Keratinocyte (primary cell): ENCODE measurements at regions not wholly inside any gene's neighbourhood (a gene's known extent, or its start where the extent isn't known, plus 50 kb on each side); places are given as distances from the start of the nearest gene placed in this dataset.

Experiments used
- DNase-seq: peaks from one replicate; pipeline ENCODE4 v3.0.0-alpha.2; 2011; ENCODE audit warnings: low read depth, missing footprints, low spot score
- FAIRE-seq: peaks from 2 replicates; lab custom pipeline; 2011; peaks lifted over from hg19 to GRCh38; lab: Jason Lieb, UNC
- H2AFZ ChIP-seq: 2 replicates; pipeline ENCODE4 v1.6.0; 2012; ENCODE audit warnings: low read length, control low read depth, inconsistent platforms; ENCODE audit not compliant: control insufficient read depth
- H3K27ac ChIP-seq: 2 replicates; pipeline ENCODE4 v1.5.1; 2011; ENCODE audit warnings: low read length; ENCODE audit not compliant: control insufficient read depth, insufficient read depth
- H3K27me3 ChIP-seq: 3 replicates; pipeline ENCODE4 v1.6.0; 2011; ENCODE audit warnings: low read length; ENCODE audit not compliant: control insufficient read depth, insufficient read depth; ENCODE audit errors: extremely low read depth
- H3K36me3 ChIP-seq, 2 experiments: 2 replicates in 1 of 2; 3 replicates in 1 of 2; pipeline ENCODE4 v1.5.1; 2011; ENCODE audit warnings: low read length in 2 of 2, mild to moderate bottlenecking in 1 of 2; ENCODE audit not compliant: control insufficient read depth in 2 of 2, insufficient read depth in 2 of 2; ENCODE audit errors: extremely low read depth in 1 of 2
- H3K4me1 ChIP-seq: 3 replicates; pipeline ENCODE4 v1.5.1; 2011; ENCODE audit warnings: low read length; ENCODE audit not compliant: control insufficient read depth, insufficient read depth; ENCODE audit errors: extremely low read depth
- H3K4me2 ChIP-seq: 3 replicates; pipeline ENCODE4 v1.6.0; 2011; ENCODE audit warnings: low read depth, low read length; ENCODE audit not compliant: control insufficient read depth, insufficient read depth; ENCODE audit errors: extremely low read depth
- H3K4me3 ChIP-seq, 3 experiments: fragments of 200-600 bp in 1 of 3; sonication (generic) in 1 of 3; 2 replicates in 2 of 3; 3 replicates in 1 of 3; pipeline ENCODE4 v1.5.1; 2011 to 2016; ENCODE audit warnings: low read length in 3 of 3, mild to moderate bottlenecking in 3 of 3, control low read depth in 2 of 3, inconsistent platforms in 1 of 3, low read depth in 1 of 3, mixed read lengths in 1 of 3, mixed run types in 1 of 3, moderate library complexity in 1 of 3; ENCODE audit not compliant: control insufficient read depth in 2 of 3, insufficient read depth in 2 of 3; ENCODE audit errors: extremely low read depth in 1 of 3
- H3K79me2 ChIP-seq: 2 replicates; pipeline ENCODE4 v1.6.0; 2012; ENCODE audit warnings: low read length; ENCODE audit not compliant: control insufficient read depth, insufficient read depth
- H3K9ac ChIP-seq: 3 replicates; pipeline ENCODE4 v1.6.0; 2011; ENCODE audit warnings: low read length; ENCODE audit not compliant: control insufficient read depth, insufficient read depth; ENCODE audit errors: extremely low read depth
- H3K9me1 ChIP-seq: 3 replicates; pipeline ENCODE4 v1.6.0; 2011; ENCODE audit warnings: low read length; ENCODE audit not compliant: control insufficient read depth, insufficient read depth; ENCODE audit errors: extremely low read depth
- H3K9me3 ChIP-seq: 2 replicates; pipeline ENCODE4 v1.5.1; 2012; ENCODE audit warnings: low read depth, low read length; ENCODE audit not compliant: control insufficient read depth
- H4K20me1 ChIP-seq: 3 replicates; pipeline ENCODE4 v1.6.0; 2011; ENCODE audit warnings: low read length; ENCODE audit not compliant: control insufficient read depth, insufficient read depth; ENCODE audit errors: extremely low read depth
- EZH2 ChIP-seq: IDR thresholded peaks from one replicate; pipeline ENCODE4 v1.6.1; 2012; ENCODE audit warnings: inconsistent platforms, mild to moderate bottlenecking, low read length, moderate library complexity
- dilution Hi-C: fragments of 300-500 bp; cut with MboI; formaldehyde crosslinking; loops from one replicate; pipeline ENCODE4 v1.7.0; 2020; ENCODE audit warnings: low sequenced_read_pairs; ENCODE audit not compliant: extremely low pct_ligation_motif_present
- TF ChIP-seq, protein P1 (sequence below), 3 experiments: IDR thresholded peaks in 1 of 3; conservative IDR thresholded peaks in 1 of 3; optimal IDR thresholded peaks in 1 of 3; 2 replicates in 2 of 3; 3 replicates in 1 of 3; pipeline versions ENCODE3 to v1.5.1; 2011; ENCODE audit warnings: low read length in 3 of 3, mild to moderate bottlenecking in 3 of 3, moderate library complexity in 2 of 3, control low read depth in 1 of 3, inconsistent platforms in 1 of 3; ENCODE audit not compliant: insufficient read depth in 2 of 3; ENCODE audit errors: extremely low read depth in 1 of 3

DNA sequence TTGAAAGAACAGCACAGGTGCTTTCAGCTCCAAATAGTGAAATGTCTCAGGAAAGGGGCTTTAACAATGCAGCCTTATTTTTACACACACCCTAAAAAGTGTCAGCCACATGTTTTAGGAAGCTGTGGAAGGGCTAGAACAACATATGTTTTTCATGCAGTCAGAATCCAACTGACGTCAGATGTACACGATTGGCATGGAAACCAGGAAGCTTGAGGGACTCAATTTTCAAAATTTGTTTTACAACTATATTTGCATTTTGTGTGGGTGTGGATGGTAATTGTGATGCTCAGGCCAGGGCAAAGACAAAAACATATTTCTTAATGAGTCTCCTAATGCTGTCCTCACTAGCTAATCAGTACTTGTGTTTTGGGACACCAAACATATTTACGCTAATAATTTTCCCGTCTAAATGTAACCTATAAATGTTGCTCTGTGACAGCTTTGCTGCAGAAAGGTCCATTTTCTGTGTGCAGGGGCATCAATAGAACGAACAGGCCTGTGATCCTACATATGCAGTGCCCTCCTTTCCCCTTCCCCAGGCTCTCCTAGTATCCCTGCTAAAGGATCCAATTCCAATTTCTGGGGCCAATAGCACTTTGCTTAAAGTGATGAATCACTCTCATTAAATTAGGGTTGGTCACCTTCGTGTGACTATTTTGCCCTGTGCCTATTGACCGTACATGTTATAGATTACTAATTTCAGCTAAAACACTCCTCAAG lies 434.0 kb upstream of the CDH5 start:
- Histone ChIP-seq H3K4me1 (no peaks in the 10 kb centered on the region), H2AFZ (no peak overlapping the region), H3K9ac (no peak overlapping the region), H3K4me3 (no peak overlapping the region), H3K27ac (no peak overlapping the region), H3K36me3 (no peaks in the 10 kb centered on the region), H3K9me1 (no peaks in the 10 kb centered on the region), H3K79me2 (no peaks in the 10 kb centered on the region), H3K9me3 (no peaks in the 10 kb centered on the region), H3K27me3 (no peaks in the 10 kb centered on the region), H4K20me1 (no peaks in the 10 kb centered on the region), H3K4me2 (no peak overlapping the region)
- no peak for DNase-seq
- TF ChIP-seq EZH2: no peak
- TF ChIP-seq, protein P1, sequence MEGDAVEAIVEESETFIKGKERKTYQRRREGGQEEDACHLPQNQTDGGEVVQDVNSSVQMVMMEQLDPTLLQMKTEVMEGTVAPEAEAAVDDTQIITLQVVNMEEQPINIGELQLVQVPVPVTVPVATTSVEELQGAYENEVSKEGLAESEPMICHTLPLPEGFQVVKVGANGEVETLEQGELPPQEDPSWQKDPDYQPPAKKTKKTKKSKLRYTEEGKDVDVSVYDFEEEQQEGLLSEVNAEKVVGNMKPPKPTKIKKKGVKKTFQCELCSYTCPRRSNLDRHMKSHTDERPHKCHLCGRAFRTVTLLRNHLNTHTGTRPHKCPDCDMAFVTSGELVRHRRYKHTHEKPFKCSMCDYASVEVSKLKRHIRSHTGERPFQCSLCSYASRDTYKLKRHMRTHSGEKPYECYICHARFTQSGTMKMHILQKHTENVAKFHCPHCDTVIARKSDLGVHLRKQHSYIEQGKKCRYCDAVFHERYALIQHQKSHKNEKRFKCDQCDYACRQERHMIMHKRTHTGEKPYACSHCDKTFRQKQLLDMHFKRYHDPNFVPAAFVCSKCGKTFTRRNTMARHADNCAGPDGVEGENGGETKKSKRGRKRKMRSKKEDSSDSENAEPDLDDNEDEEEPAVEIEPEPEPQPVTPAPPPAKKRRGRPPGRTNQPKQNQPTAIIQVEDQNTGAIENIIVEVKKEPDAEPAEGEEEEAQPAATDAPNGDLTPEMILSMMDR (optimal IDR thresholded peaks at IDR 0.05 in 1 of 3, IDR thresholded peaks at IDR 0.05 in 1 of 3, conservative IDR thresholded peaks at IDR 0.05 in 1 of 3; ENCODE audit: extremely low read depth in 1 of 3, insufficient read depth in 2 of 3, low read length in 3 of 3): no peak
- no peak for FAIRE-seq
- dilution Hi-C loops: no loop called here

- no peaks in the 10 kb centered on the region for H3K4me1 ChIP-seq
- dilution Hi-C loops: no loop called here
- no peaks in the 10 kb centered on the region for H3K79me2 ChIP-seq
- no peak overlapping the region for H2AFZ ChIP-seq
- no peaks in the 10 kb centered on the region for H3K36me3 ChIP-seq
- no peak overlapping the region for H3K9ac ChIP-seq
- DNase-seq (no peak), FAIRE-seq (no peak)
- no peaks in the 10 kb centered on the region for H4K20me1 ChIP-seq
- no peak overlapping the region for H3K4me3 ChIP-seq
- H3K4me2 ChIP-seq: no peak overlapping the region
- TF ChIP-seq EZH2: no peak
- TF ChIP-seq, protein P1 (optimal IDR thresholded peaks at IDR 0.05 in 1 of 3, IDR thresholded peaks at IDR 0.05 in 1 of 3, conservative IDR thresholded peaks at IDR 0.05 in 1 of 3; ENCODE audit: extremely low read depth in 1 of 3, insufficient read depth in 2 of 3, low read length in 3 of 3): no peak
- no peaks in the 10 kb centered on the region for H3K9me3 ChIP-seq
- peaks cover 5% of the 10 kb centered on the region for H3K27me3 ChIP-seq
- H3K9me1 ChIP-seq: no peaks in the 10 kb centered on the region
- H3K27ac ChIP-seq: no peak overlapping the region
Observed at GRCh38 chr16:65922923-65923322, 443.6 kb upstream of the CDH5 start.
